Ovary (tissue), 3 donors: ENCODE measurements at regions not wholly inside any gene's neighbourhood (a gene's known extent, or its start where the extent isn't known, plus 50 kb on each side); places are given as distances from the start of the nearest gene placed in this dataset.

Experiments used
- EP300 ChIP-seq: sonication (generic); formaldehyde crosslinking; IDR thresholded peaks from one replicate; pipeline ENCODE4 v1.6.1; 2017; ENCODE audit warnings: antibody characterized with exemption
- POLR2A ChIP-seq: fragments of 450-650 bp; IDR thresholded peaks from one replicate; pipeline ENCODE4 v1.6.1; 2017; ENCODE audit warnings: antibody characterized with exemption, mild to moderate bottlenecking, moderate library complexity
- TF ChIP-seq, protein P1 (sequence below), 3 donors: fragments of 450-650 bp in 2 of 3; fragments of 200-600 bp in 1 of 3; IDR thresholded peaks; one replicate each; pipeline versions ENCODE4 v1.5.1 to v1.8.0; 2016 to 2022; ENCODE audit warnings: antibody characterized with exemption in 3 of 3, mild to moderate bottlenecking in 1 of 3
- donor health status: DM: no; HTN: no; CAD: no.

DNA sequence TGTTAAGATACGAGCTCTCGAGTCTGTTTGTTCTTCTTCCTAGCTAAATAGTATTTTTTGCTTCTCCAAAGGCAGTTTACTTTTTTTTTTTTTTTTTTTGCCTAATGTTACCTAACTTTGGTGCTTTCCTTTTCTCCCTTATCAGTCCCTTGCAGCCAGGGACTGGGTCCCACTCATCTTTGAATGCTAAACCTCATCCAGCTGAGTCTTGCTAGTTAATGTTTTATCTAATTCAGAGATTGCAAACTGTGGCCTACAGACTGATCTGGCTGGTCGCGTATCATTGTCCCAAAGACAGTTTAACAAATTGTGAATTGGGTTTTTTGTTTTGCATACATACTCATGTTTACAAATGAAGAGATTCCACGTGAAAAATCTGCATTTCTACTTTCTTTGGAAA is 95.7 kb upstream of the EFNA5 start:
- TF ChIP-seq POLR2A (no peak), EP300 (no peak)
- TF ChIP-seq, protein P1, sequence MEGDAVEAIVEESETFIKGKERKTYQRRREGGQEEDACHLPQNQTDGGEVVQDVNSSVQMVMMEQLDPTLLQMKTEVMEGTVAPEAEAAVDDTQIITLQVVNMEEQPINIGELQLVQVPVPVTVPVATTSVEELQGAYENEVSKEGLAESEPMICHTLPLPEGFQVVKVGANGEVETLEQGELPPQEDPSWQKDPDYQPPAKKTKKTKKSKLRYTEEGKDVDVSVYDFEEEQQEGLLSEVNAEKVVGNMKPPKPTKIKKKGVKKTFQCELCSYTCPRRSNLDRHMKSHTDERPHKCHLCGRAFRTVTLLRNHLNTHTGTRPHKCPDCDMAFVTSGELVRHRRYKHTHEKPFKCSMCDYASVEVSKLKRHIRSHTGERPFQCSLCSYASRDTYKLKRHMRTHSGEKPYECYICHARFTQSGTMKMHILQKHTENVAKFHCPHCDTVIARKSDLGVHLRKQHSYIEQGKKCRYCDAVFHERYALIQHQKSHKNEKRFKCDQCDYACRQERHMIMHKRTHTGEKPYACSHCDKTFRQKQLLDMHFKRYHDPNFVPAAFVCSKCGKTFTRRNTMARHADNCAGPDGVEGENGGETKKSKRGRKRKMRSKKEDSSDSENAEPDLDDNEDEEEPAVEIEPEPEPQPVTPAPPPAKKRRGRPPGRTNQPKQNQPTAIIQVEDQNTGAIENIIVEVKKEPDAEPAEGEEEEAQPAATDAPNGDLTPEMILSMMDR (IDR thresholded peaks at IDR 0.05): no peak
